B cell (primary cell): ENCODE measurements at regions not wholly inside any gene's neighbourhood (a gene's known extent, or its start where the extent isn't known, plus 50 kb on each side); places are given as distances from the start of the nearest gene placed in this dataset.

Source experiments
- ATAC-seq: fragments of 200-7000 bp; cut with Tn5 transposase; one replicate; pipeline ENCODE4 v1.10.0; 2021; ENCODE audit warnings: low read depth, mild to moderate bottlenecking, moderate number of reproducible peaks, moderate library complexity
- CTCF ChIA-PET: fragments of 350-600 bp; sonication (Branson Sonifier 250); formaldehyde crosslinking; loops from one replicate; lab custom pipeline; 2021; ENCODE audit warnings: antibody characterized with exemption, inconsistent platforms; lab: Charles Lee
- POLR2A ChIA-PET: fragments of 350-600 bp; sonication (Branson Sonifier 250); formaldehyde crosslinking; loops from one replicate; lab custom pipeline; 2021; ENCODE audit warnings: antibody characterized with exemption; lab: Charles Lee
- DNase-seq: peaks from one replicate; pipeline ENCODE4 v3.0.0; 2013
- H2AFZ ChIP-seq: 2 replicates; pipeline ENCODE4 v1.6.1; 2012; ENCODE audit warnings: mild to moderate bottlenecking, low read depth, low read length; ENCODE audit not compliant: insufficient read depth, poor library complexity, severe bottlenecking
- H3K27ac ChIP-seq, 2 donors: 1 replicate in 1 of 2; 2 replicates in 1 of 2; pipeline ENCODE4 v1.5.1; 2012 to 2013; ENCODE audit warnings: low read length in 2 of 2, mild to moderate bottlenecking in 2 of 2, moderate library complexity in 1 of 2
- H3K27me3 ChIP-seq, 4 experiments: fragments of 200-600 bp in 1 of 4; sonication (generic) in 1 of 4; replicated peaks in 1 of 4; 1 replicate in 2 of 4; 2 replicates in 2 of 4; pipeline versions ENCODE4 v1.6.1 to v1.7.0; 2013 to 2016; ENCODE audit warnings: low read length in 3 of 4, mild to moderate bottlenecking in 2 of 4, mixed read lengths in 1 of 4, moderate library complexity in 1 of 4; ENCODE audit not compliant: insufficient read depth in 4 of 4, control insufficient read depth in 3 of 4; ENCODE audit errors: control extremely low read depth in 1 of 4
- H3K36me3 ChIP-seq, 2 experiments: replicated peaks in 1 of 2; 1 replicate in 1 of 2; 2 replicates in 1 of 2; pipeline versions ENCODE4 v1.6.1 to v1.7.1; 2013; ENCODE audit warnings: low read length in 1 of 2; ENCODE audit not compliant: insufficient read depth in 2 of 2, control insufficient read depth in 1 of 2; ENCODE audit errors: control extremely low read depth in 1 of 2, extremely low read depth in 1 of 2
- H3K4me1 ChIP-seq, 2 donors: fragments of 200-600 bp in 1 of 2; sonication (generic) in 1 of 2; 1 replicate in 1 of 2; 2 replicates in 1 of 2; pipeline versions ENCODE4 v1.5.1 to v1.6.1; 2013 to 2017; ENCODE audit warnings: low read length in 2 of 2; ENCODE audit not compliant: control insufficient read depth in 2 of 2, insufficient read depth in 2 of 2
- H3K4me2 ChIP-seq: replicated peaks from 2 replicates; pipeline ENCODE3; 2012; ENCODE audit warnings: mild to moderate bottlenecking, low read depth, low read length; ENCODE audit not compliant: poor library complexity, severe bottlenecking
- H3K4me3 ChIP-seq, 5 experiments: fragments of 200-600 bp in 1 of 5; sonication (generic) in 1 of 5; 1 replicate in 3 of 5; 2 replicates in 2 of 5; pipeline versions ENCODE4 v1.5.1 to v1.7.0; 2011 to 2016; ENCODE audit warnings: low read length in 4 of 5, mild to moderate bottlenecking in 4 of 5, low read depth in 2 of 5, control low read depth in 1 of 5, moderate library complexity in 1 of 5; ENCODE audit not compliant: insufficient read depth in 1 of 5; ENCODE audit errors: control extremely low read depth in 1 of 5, extremely low read depth in 1 of 5
- H3K79me2 ChIP-seq: fragments of 200-600 bp; sonication (generic); one replicate; pipeline ENCODE4 v1.6.0; 2016; ENCODE audit warnings: low read length; ENCODE audit not compliant: control insufficient read depth, insufficient read depth
- H3K9ac ChIP-seq: fragments of 200-600 bp; sonication (generic); 2 replicates; pipeline ENCODE4 v1.6.1; 2017; ENCODE audit warnings: mild to moderate bottlenecking, low read length, moderate library complexity
- H3K9me3 ChIP-seq, 3 donors: one replicate each; pipeline versions ENCODE4 v1.6.1 to v1.7.1; 2013; ENCODE audit warnings: low read length in 2 of 3; ENCODE audit not compliant: control insufficient read depth in 2 of 3, insufficient read depth in 1 of 3; ENCODE audit errors: control extremely low read depth in 1 of 3
- H4K20me1 ChIP-seq: 2 replicates; pipeline ENCODE4 v1.6.0; 2012; ENCODE audit warnings: mild to moderate bottlenecking, low read length; ENCODE audit not compliant: insufficient read depth, control insufficient read depth, poor library complexity, severe bottlenecking
- H3K27ac Mint-ChIP-seq: one replicate; pipeline ENCODE4 v1.8.0; 2021; ENCODE audit warnings: mixed read lengths
- H3K27me3 Mint-ChIP-seq: one replicate; pipeline ENCODE4 v1.8.0; 2021; ENCODE audit warnings: mixed read lengths
- H3K4me1 Mint-ChIP-seq: one replicate; pipeline ENCODE4 v1.8.0; 2021; ENCODE audit warnings: mixed read lengths
- H3K4me3 Mint-ChIP-seq: one replicate; pipeline ENCODE4 v1.8.0; 2021; ENCODE audit warnings: mixed read lengths
- H3K9me3 Mint-ChIP-seq: one replicate; pipeline ENCODE4 v1.8.0; 2022; ENCODE audit warnings: mixed read lengths; ENCODE audit not compliant: insufficient read depth
- CTCF ChIP-seq: fragments of 200-600 bp; IDR thresholded peaks from one replicate; pipeline ENCODE4 v1.8.0; 2022; ENCODE audit warnings: antibody characterized with exemption, mild to moderate bottlenecking
- EZH2 ChIP-seq: IDR thresholded peaks from 2 replicates; pipeline ENCODE4 v1.6.1; 2012; ENCODE audit warnings: borderline replicate concordance, low read depth, mild to moderate bottlenecking, moderate library complexity, low read length; ENCODE audit not compliant: insufficient read depth, poor library complexity, severe bottlenecking
- WGBS: methylation state at CpG from one replicate; pipeline ENCODE4 v1.1.5; 2013; ENCODE audit warnings: missing lambda C conversion rate; ENCODE audit not compliant: insufficient coverage; 5-methylcytosine and 5-hydroxymethylcytosine counted together
- intact Hi-C: fragments of 100-400 bp; cut with micrococcal nuclease; formaldehyde crosslinking; loops from one replicate; pipeline ENCODE4 v1.10.0; 2022

GRCh38 chr6:89022798-89023197 lies 57.8 kb upstream of the PNRC1 start:
- Histone ChIP-seq H3K4me2 (no peak overlapping the region), H3K36me3 (no peaks in the 10 kb centered on the region), H3K9ac (no peak overlapping the region), H3K27ac (no peak overlapping the region), H3K79me2 (no peaks in the 10 kb centered on the region), H4K20me1 (no peaks in the 10 kb centered on the region), H3K4me3 (no peak overlapping the region), H3K4me1 (no peaks in the 10 kb centered on the region), H3K27me3 (peaks cover 0 to 3% (median under 1%) of the 10 kb centered on the region in 4 experiments), H2AFZ (peak overlapping the region; percentile 22), H3K9me3 (no peaks in the 10 kb centered on the region)
- DNase-seq: no peak
- H3K9me3 Mint-ChIP-seq: no peaks in the 10 kb centered on the region
- TF ChIP-seq CTCF: no peak
- no peak for TF ChIP-seq EZH2
- H3K27me3 Mint-ChIP-seq: peaks cover 16% of the 10 kb centered on the region
- intact Hi-C loops: no loop called here
- CTCF ChIA-PET: interaction anchor here (0.6 kb wide), 1 partner anchor 18 kb away, joined by 3 read pairs; no protein-coding TSS in a partner anchor
- no peak for ATAC-seq
- POLR2A ChIA-PET: no interaction called here
- H3K27ac Mint-ChIP-seq: no peak overlapping the region
- H3K4me1 Mint-ChIP-seq: no peaks in the 10 kb centered on the region
- H3K4me3 Mint-ChIP-seq: no peak overlapping the region

GRCh38 chr6:89021629-89022028 lies 58.2 kb upstream of the RNGTT start:
- no peak overlapping the region for H3K9ac ChIP-seq
- DNase-seq (no peak), ATAC-seq (no peak)
- H3K79me2 ChIP-seq: no peaks in the 10 kb centered on the region
- Mint-ChIP-seq H3K4me1 (no peaks in the 10 kb centered on the region), H3K27me3 (peaks cover 20% of the 10 kb centered on the region), H3K4me3 (no peak overlapping the region), H3K9me3 (peaks cover 5% of the 10 kb centered on the region), H3K27ac (no peak overlapping the region)
- peaks cover 0 to 3% (median 0%) of the 10 kb centered on the region in 4 experiments for H3K27me3 ChIP-seq
- no peak overlapping the region for H3K4me3 ChIP-seq
- H3K4me2 ChIP-seq: no peak overlapping the region
- H3K27ac ChIP-seq: no peak overlapping the region
- intact Hi-C loops: no loop called here
- ChIA-PET CTCF (no interaction called here), POLR2A (interaction anchor here (0.6 kb wide), 1 partner anchor 567 kb away, joined by 6 read pairs; no protein-coding TSS in a partner anchor)
- no peaks in the 10 kb centered on the region for H4K20me1 ChIP-seq
- no peak overlapping the region for H2AFZ ChIP-seq
- H3K9me3 ChIP-seq: no peaks in the 10 kb centered on the region
- H3K4me1 ChIP-seq: no peaks in the 10 kb centered on the region
- no peaks in the 10 kb centered on the region for H3K36me3 ChIP-seq
- WGBS: 94% methylated on average over 2 of the region's 4 CpGs
- no peak for TF ChIP-seq CTCF
- TF ChIP-seq EZH2: no peak
